WTC11 (cell line): ENCODE measurements at regions not wholly inside any gene's neighbourhood (a gene's known extent, or its start where the extent isn't known, plus 50 kb on each side); places are given as distances from the start of the nearest gene placed in this dataset.
A peak's percentile ranks its signal among the peaks of the same experiment; 100 is the strongest.

ENCODE experiments used
- ATAC-seq: fragments of 200-7000 bp; cut with Tn5 transposase; 2 replicates; pipeline ENCODE4 v1.10.0; 2021; ENCODE audit warnings: mild to moderate bottlenecking, moderate library complexity
- CTCF ChIA-PET: fragments of 300-600 bp; sonication (Branson Sonifier 250); formaldehyde crosslinking; loops from one replicate; lab custom pipeline; 2021; ENCODE audit warnings: antibody characterized with exemption; lab: Charles Lee
- POLR2A ChIA-PET: fragments of 350-600 bp; sonication (Branson Sonifier 250); formaldehyde crosslinking; loops from one replicate; lab custom pipeline; 2021; ENCODE audit warnings: antibody characterized with exemption; lab: Charles Lee
- DNase-seq: peaks from one replicate; pipeline ENCODE4 v3.0.0; 2021; ENCODE audit warnings: low spot score
- H3K27ac Mint-ChIP-seq: 2 replicates; pipeline ENCODE4 v1.8.0; 2021; ENCODE audit warnings: mixed read lengths
- H3K27me3 Mint-ChIP-seq: 2 replicates; pipeline ENCODE4 v1.8.0; 2021; ENCODE audit warnings: low read depth, mild to moderate bottlenecking, moderate library complexity, mixed read lengths
- H3K36me3 Mint-ChIP-seq: 2 replicates; pipeline ENCODE4 v1.8.0; 2021; ENCODE audit warnings: mixed read lengths
- H3K4me1 Mint-ChIP-seq: 2 replicates; pipeline ENCODE4 v1.8.0; 2022; ENCODE audit warnings: mixed read lengths
- H3K4me3 Mint-ChIP-seq: 2 replicates; pipeline ENCODE4 v1.8.0; 2021; ENCODE audit warnings: mild to moderate bottlenecking, moderate library complexity, mixed read lengths
- H3K9me3 Mint-ChIP-seq: 2 replicates; pipeline ENCODE4 v1.8.0; 2021; ENCODE audit warnings: mixed read lengths
- CREB1 ChIP-seq: sonication (generic); formaldehyde crosslinking; IDR thresholded peaks from 2 replicates; pipeline ENCODE4 v1.8.0; 2023; ENCODE audit warnings: mild to moderate bottlenecking, missing genetic modification reagents
- CREM ChIP-seq: sonication (generic); formaldehyde crosslinking; IDR thresholded peaks from 2 replicates; pipeline ENCODE4 v1.8.1; 2022; ENCODE audit warnings: mild to moderate bottlenecking, missing genetic modification reagents, moderate library complexity
- CTCF ChIP-seq: fragments of 200-600 bp; IDR thresholded peaks from 2 replicates; pipeline ENCODE4 v1.8.0; 2022; ENCODE audit warnings: antibody characterized with exemption
- ERG ChIP-seq: fragments of 250-450 bp; sonication (Bioruptor Pico); IDR thresholded peaks from 2 replicates; pipeline ENCODE4 v1.8.0; 2021; ENCODE audit warnings: mild to moderate bottlenecking
- ETV6 ChIP-seq: sonication (generic); formaldehyde crosslinking; IDR thresholded peaks from 2 replicates; pipeline ENCODE4 v1.8.1; 2022; ENCODE audit warnings: mild to moderate bottlenecking, missing genetic modification reagents
- FOXJ3 ChIP-seq: sonication (generic); formaldehyde crosslinking; IDR thresholded peaks from 2 replicates; pipeline ENCODE4 v1.9.0; 2021; ENCODE audit warnings: missing genetic modification reagents, mild to moderate bottlenecking, borderline replicate concordance
- FOXK1 ChIP-seq: sonication (generic); formaldehyde crosslinking; IDR thresholded peaks from 2 replicates; pipeline ENCODE4 v1.8.0; 2022; ENCODE audit warnings: mild to moderate bottlenecking, moderate library complexity, missing genetic modification reagents
- FOXP1 ChIP-seq: sonication (generic); formaldehyde crosslinking; IDR thresholded peaks from 2 replicates; pipeline ENCODE4 v1.8.0; 2022; ENCODE audit warnings: missing genetic modification reagents, mild to moderate bottlenecking, moderate library complexity, borderline replicate concordance
- GABPB1 ChIP-seq: sonication (generic); formaldehyde crosslinking; IDR thresholded peaks from 2 replicates; pipeline ENCODE4 v1.8.1; 2023; ENCODE audit warnings: mild to moderate bottlenecking, missing genetic modification reagents
- GRHL2 ChIP-seq: fragments of 250-450 bp; sonication (Bioruptor Pico); IDR thresholded peaks from 2 replicates; pipeline ENCODE4 v1.8.0; 2022; ENCODE audit warnings: mild to moderate bottlenecking, moderate library complexity; ENCODE audit not compliant: insufficient replicate concordance, severe bottlenecking
- JUN ChIP-seq: sonication (generic); formaldehyde crosslinking; IDR thresholded peaks from 2 replicates; pipeline ENCODE4 v1.8.0; 2023; ENCODE audit warnings: mild to moderate bottlenecking, missing genetic modification reagents
- MLX ChIP-seq: sonication (generic); formaldehyde crosslinking; IDR thresholded peaks from 2 replicates; pipeline ENCODE4 v1.8.1; 2023; ENCODE audit warnings: mild to moderate bottlenecking, missing genetic modification reagents, moderate library complexity
- NFATC4 ChIP-seq: fragments of 250-450 bp; sonication (Bioruptor Pico); IDR thresholded peaks from 2 replicates; pipeline ENCODE4 v1.9.0; 2021; ENCODE audit warnings: mild to moderate bottlenecking
- NFE2L1 ChIP-seq: sonication (generic); formaldehyde crosslinking; IDR thresholded peaks from 2 replicates; pipeline ENCODE4 v1.8.1; 2023; ENCODE audit warnings: missing genetic modification reagents
- TEAD4 ChIP-seq: sonication (generic); formaldehyde crosslinking; IDR thresholded peaks from 2 replicates; pipeline ENCODE4 v1.8.0; 2022; ENCODE audit warnings: mild to moderate bottlenecking, missing genetic modification reagents
- USF2 ChIP-seq: sonication (generic); formaldehyde crosslinking; IDR thresholded peaks from 2 replicates; pipeline ENCODE4 v1.8.1; 2023; ENCODE audit warnings: mild to moderate bottlenecking, missing genetic modification reagents, moderate library complexity
- ZBTB21 ChIP-seq: sonication (generic); formaldehyde crosslinking; IDR thresholded peaks from 2 replicates; pipeline ENCODE4 v1.8.1; 2023; ENCODE audit warnings: mild to moderate bottlenecking, missing genetic modification reagents, borderline replicate concordance
- TF ChIP-seq, protein P1 (sequence below): fragments of 250-450 bp; sonication (Bioruptor Pico); IDR thresholded peaks from 2 replicates; pipeline ENCODE4 v1.9.0; 2021; ENCODE audit warnings: moderate library complexity, mild to moderate bottlenecking, inconsistent platforms, borderline replicate concordance
- TF ChIP-seq, protein P2 (sequence below): fragments of 250-450 bp; sonication (Bioruptor Pico); IDR thresholded peaks from 2 replicates; pipeline ENCODE4 v1.9.0; 2021; ENCODE audit warnings: mild to moderate bottlenecking
- TF ChIP-seq, protein P3 (sequence below): sonication (generic); formaldehyde crosslinking; IDR thresholded peaks from 2 replicates; pipeline ENCODE4 v1.8.1; 2023; ENCODE audit warnings: mild to moderate bottlenecking, moderate library complexity, missing genetic modification reagents
- TF ChIP-seq, protein P4 (sequence below): sonication (generic); formaldehyde crosslinking; conservative IDR thresholded peaks from 2 replicates; pipeline ENCODE4 v1.8.1; 2023; ENCODE audit warnings: mild to moderate bottlenecking, low read depth, missing genetic modification reagents, moderate library complexity

- H3K36me3 Mint-ChIP-seq, result no peaks in the 10 kb centered on the region
- POLR2A ChIA-PET, result no interaction called here
- no peaks in the 10 kb centered on the region for H3K27me3 Mint-ChIP-seq
- DNase-seq (no peak), ATAC-seq (no peak)
- no peaks in the 10 kb centered on the region for H3K9me3 Mint-ChIP-seq
- H3K4me3 Mint-ChIP-seq, result no peak overlapping the region
- H3K4me1 Mint-ChIP-seq, result peaks cover 22% of the 10 kb centered on the region
- no peak for TF ChIP-seq USF2 (CRISPR knock-in tag)
- TF ChIP-seq GRHL2 (CRISPR knock-in tag), result no peak
- no peak for TF ChIP-seq MLX (CRISPR knock-in tag)
- no peak for TF ChIP-seq NFATC4 (CRISPR knock-in tag)
- TF ChIP-seq CTCF, result no peak
- TF ChIP-seq FOXP1 (CRISPR knock-in tag), result no peak
- TF ChIP-seq, protein P1, sequence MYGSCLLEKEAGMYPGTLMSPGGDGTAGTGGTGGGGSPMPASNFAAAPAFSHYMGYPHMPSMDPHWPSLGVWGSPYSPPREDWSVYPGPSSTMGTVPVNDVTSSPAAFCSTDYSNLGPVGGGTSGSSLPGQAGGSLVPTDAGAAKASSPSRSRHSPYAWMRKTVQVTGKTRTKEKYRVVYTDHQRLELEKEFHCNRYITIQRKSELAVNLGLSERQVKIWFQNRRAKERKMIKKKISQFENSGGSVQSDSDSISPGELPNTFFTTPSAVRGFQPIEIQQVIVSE, result no peak
- TF ChIP-seq JUN, result no peak
- TF ChIP-seq, protein P2, sequence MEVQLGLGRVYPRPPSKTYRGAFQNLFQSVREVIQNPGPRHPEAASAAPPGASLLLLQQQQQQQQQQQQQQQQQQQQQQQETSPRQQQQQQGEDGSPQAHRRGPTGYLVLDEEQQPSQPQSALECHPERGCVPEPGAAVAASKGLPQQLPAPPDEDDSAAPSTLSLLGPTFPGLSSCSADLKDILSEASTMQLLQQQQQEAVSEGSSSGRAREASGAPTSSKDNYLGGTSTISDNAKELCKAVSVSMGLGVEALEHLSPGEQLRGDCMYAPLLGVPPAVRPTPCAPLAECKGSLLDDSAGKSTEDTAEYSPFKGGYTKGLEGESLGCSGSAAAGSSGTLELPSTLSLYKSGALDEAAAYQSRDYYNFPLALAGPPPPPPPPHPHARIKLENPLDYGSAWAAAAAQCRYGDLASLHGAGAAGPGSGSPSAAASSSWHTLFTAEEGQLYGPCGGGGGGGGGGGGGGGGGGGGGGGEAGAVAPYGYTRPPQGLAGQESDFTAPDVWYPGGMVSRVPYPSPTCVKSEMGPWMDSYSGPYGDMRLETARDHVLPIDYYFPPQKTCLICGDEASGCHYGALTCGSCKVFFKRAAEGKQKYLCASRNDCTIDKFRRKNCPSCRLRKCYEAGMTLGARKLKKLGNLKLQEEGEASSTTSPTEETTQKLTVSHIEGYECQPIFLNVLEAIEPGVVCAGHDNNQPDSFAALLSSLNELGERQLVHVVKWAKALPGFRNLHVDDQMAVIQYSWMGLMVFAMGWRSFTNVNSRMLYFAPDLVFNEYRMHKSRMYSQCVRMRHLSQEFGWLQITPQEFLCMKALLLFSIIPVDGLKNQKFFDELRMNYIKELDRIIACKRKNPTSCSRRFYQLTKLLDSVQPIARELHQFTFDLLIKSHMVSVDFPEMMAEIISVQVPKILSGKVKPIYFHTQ (CRISPR knock-in tag), result no peak
- no peak for TF ChIP-seq CREB1 (CRISPR knock-in tag)
- no peak for TF ChIP-seq ETV6 (CRISPR knock-in tag)
- no peak for TF ChIP-seq TEAD4
- no peak for TF ChIP-seq FOXK1 (CRISPR knock-in tag)
- TF ChIP-seq CREM, result no peak
- TF ChIP-seq GABPB1, result no peak
- TF ChIP-seq, all 79 proteins: peak for 0
- CTCF ChIA-PET, result interaction anchor here (0.9 to 2.0 kb wide), 3 partner anchors 24 to 174 kb away, joined by 3 to 5 read pairs (median 3); no protein-coding TSS in a partner anchor
- H3K27ac Mint-ChIP-seq, result no peak overlapping the region
These were observed 61.9 kb upstream of the ATP1A1 start for GRCh38 chr1:116311193-116311592.

GRCh38 chr1:116311756-116312680, 61.0 kb upstream of the ATP1A1 start:
- CTCF ChIA-PET, result interaction anchor here (0.9 to 2.0 kb wide), 3 partner anchors 23 to 173 kb away, joined by 3 to 5 read pairs (median 3); no protein-coding TSS in a partner anchor
- Mint-ChIP-seq H3K4me3 (no peak overlapping the region), H3K9me3 (no peaks in the 10 kb centered on the region), H3K36me3 (no peaks in the 10 kb centered on the region), H3K4me1 (peaks cover 22% of the 10 kb centered on the region), H3K27ac (no peak overlapping the region), H3K27me3 (no peaks in the 10 kb centered on the region)
- DNase-seq (no peak), ATAC-seq (peak; percentile 22)
- POLR2A ChIA-PET, result no interaction called here
- TF ChIP-seq ERG (CRISPR knock-in tag), result no peak
- TF ChIP-seq, protein P3, sequence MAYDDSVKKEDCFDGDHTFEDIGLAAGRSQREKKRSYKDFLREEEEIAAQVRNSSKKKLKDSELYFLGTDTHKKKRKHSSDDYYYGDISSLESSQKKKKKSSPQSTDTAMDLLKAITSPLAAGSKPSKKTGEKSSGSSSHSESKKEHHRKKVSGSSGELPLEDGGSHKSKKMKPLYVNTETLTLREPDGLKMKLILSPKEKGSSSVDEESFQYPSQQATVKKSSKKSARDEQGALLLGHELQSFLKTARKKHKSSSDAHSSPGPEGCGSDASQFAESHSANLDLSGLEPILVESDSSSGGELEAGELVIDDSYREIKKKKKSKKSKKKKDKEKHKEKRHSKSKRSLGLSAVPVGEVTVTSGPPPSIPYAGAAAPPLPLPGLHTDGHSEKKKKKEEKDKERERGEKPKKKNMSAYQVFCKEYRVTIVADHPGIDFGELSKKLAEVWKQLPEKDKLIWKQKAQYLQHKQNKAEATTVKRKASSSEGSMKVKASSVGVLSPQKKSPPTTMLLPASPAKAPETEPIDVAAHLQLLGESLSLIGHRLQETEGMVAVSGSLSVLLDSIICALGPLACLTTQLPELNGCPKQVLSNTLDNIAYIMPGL (CRISPR knock-in tag), result no peak
- no peak for TF ChIP-seq ZBTB21 (CRISPR knock-in tag)
- TF ChIP-seq, protein P4, sequence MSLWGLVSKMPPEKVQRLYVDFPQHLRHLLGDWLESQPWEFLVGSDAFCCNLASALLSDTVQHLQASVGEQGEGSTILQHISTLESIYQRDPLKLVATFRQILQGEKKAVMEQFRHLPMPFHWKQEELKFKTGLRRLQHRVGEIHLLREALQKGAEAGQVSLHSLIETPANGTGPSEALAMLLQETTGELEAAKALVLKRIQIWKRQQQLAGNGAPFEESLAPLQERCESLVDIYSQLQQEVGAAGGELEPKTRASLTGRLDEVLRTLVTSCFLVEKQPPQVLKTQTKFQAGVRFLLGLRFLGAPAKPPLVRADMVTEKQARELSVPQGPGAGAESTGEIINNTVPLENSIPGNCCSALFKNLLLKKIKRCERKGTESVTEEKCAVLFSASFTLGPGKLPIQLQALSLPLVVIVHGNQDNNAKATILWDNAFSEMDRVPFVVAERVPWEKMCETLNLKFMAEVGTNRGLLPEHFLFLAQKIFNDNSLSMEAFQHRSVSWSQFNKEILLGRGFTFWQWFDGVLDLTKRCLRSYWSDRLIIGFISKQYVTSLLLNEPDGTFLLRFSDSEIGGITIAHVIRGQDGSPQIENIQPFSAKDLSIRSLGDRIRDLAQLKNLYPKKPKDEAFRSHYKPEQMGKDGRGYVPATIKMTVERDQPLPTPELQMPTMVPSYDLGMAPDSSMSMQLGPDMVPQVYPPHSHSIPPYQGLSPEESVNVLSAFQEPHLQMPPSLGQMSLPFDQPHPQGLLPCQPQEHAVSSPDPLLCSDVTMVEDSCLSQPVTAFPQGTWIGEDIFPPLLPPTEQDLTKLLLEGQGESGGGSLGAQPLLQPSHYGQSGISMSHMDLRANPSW, result no peak
- no peak for TF ChIP-seq NFE2L1 (CRISPR knock-in tag)
- TF ChIP-seq FOXJ3 (CRISPR knock-in tag), result no peak
